ENCODE measurements at regions not wholly inside any gene's neighbourhood (a gene's known extent, or its start where the extent isn't known, plus 50 kb on each side); places are given as distances from the start of the nearest gene placed in this dataset.

- TF ChIP-seq CTCF (IDR thresholded peaks at IDR 0.05; ENCODE audit: insufficient read depth, low read depth, low read length) (no peak), EZH2 (IDR thresholded peaks at IDR 0.05; ENCODE audit: insufficient read depth, low read length) (no peak)
These were observed 126.7 kb downstream of the MED10 start for GRCh38 chr5:6251565-6252102.
